Esophagus muscularis mucosa (tissue), 4 donors: ENCODE measurements at regions not wholly inside any gene's neighbourhood (a gene's known extent, or its start where the extent isn't known, plus 50 kb on each side); places are given as distances from the start of the nearest gene placed in this dataset.

Source experiments
- DNase-seq: peaks from one replicate; pipeline ENCODE4 v3.0.0-alpha.2; 2017; ENCODE audit errors: extremely low spot score
- H3K27ac ChIP-seq, 4 donors: fragments of 200-600 bp; sonication (generic); replicated peaks in 1 of 4; 1 replicate in 3 of 4; 2 replicates in 1 of 4; pipeline ENCODE4 v1.5.1; 2016 to 2019; ENCODE audit warnings: mild to moderate bottlenecking in 1 of 4
- H3K27me3 ChIP-seq, 4 donors: fragments of 200-600 bp; sonication (generic); one replicate each; pipeline versions ENCODE4 v1.5.1 to v1.6.0; 2016 to 2019
- H3K36me3 ChIP-seq, 4 donors: fragments of 200-600 bp; sonication (generic); one replicate each; pipeline ENCODE4 v1.5.1; 2016 to 2019
- H3K4me1 ChIP-seq, 4 donors: fragments of 200-600 bp; sonication (generic); one replicate each; pipeline ENCODE4 v1.5.1; 2016 to 2019
- H3K4me3 ChIP-seq, 4 donors: fragments of 200-600 bp; sonication (generic); 1 replicate in 2 of 4; 2 replicates in 2 of 4; pipeline ENCODE4 v1.5.1; 2016 to 2019; ENCODE audit warnings: mild to moderate bottlenecking in 4 of 4, moderate library complexity in 1 of 4
- H3K9me3 ChIP-seq, 4 donors: fragments of 200-600 bp; sonication (generic); 1 replicate in 3 of 4; 2 replicates in 1 of 4; pipeline ENCODE4 v1.5.1; 2016 to 2019
- CTCF ChIP-seq, 3 experiments: fragments of 200-600 bp in 2 of 3; fragments of 450-650 bp in 1 of 3; sonication (generic) in 2 of 3; IDR thresholded peaks; one replicate each; pipeline ENCODE4 v1.5.1; 2017 to 2019; ENCODE audit warnings: antibody characterized with exemption in 3 of 3, mild to moderate bottlenecking in 2 of 3, moderate library complexity in 1 of 3
- EP300 ChIP-seq: sonication (generic); formaldehyde crosslinking; IDR thresholded peaks from one replicate; pipeline ENCODE4 v1.6.1; 2017; ENCODE audit warnings: antibody characterized with exemption
- POLR2A ChIP-seq: fragments of 450-650 bp; IDR thresholded peaks from one replicate; pipeline ENCODE4 v1.6.1; 2017; ENCODE audit warnings: antibody characterized with exemption, moderate library complexity, mild to moderate bottlenecking, low read depth
- POLR2AphosphoS5 ChIP-seq, 2 donors: sonication (generic); formaldehyde crosslinking; IDR thresholded peaks; one replicate each; pipeline ENCODE4 v1.6.1; 2017; ENCODE audit warnings: antibody characterized with exemption in 2 of 2
- WGBS: methylation state at CpG from one replicate; pipeline ENCODE4 v1.1.5; 2018; 5-methylcytosine and 5-hydroxymethylcytosine counted together
- intact Hi-C: fragments of 100-400 bp; cut with DNase I; formaldehyde crosslinking; loops from one replicate; pipeline ENCODE4 v1.15.1; 2023

- no peaks in the 10 kb centered on the region for H3K9me3 ChIP-seq
- DNase-seq, result no peak
- H3K36me3 ChIP-seq, result no peaks in the 10 kb centered on the region
- peaks cover 5 to 14% (median 11%) of the 10 kb centered on the region in 4 donors for H3K4me1 ChIP-seq
- H3K27ac ChIP-seq, result no peak overlapping the region
- TF ChIP-seq POLR2A, result no peak
- no peak for TF ChIP-seq POLR2AphosphoS5 (IDR thresholded peaks at IDR 0.05)
- TF ChIP-seq CTCF (IDR thresholded peaks at IDR 0.05), result no peak
- no peak for TF ChIP-seq EP300
- WGBS, result 86% methylated on average over 2 of the region's 2 CpGs
- H3K27me3 ChIP-seq, result no peaks in the 10 kb centered on the region
- intact Hi-C loops, result no loop called here
- H3K4me3 ChIP-seq, result no peak overlapping the region
Observed at GRCh38 chr17:55632236-55632635, 90.4 kb downstream of the TMEM100 start.

GRCh38 chr17:55629995-55630394 lies 92.7 kb downstream of the TMEM100 start:
- intact Hi-C loops, result no loop called here

DNA sequence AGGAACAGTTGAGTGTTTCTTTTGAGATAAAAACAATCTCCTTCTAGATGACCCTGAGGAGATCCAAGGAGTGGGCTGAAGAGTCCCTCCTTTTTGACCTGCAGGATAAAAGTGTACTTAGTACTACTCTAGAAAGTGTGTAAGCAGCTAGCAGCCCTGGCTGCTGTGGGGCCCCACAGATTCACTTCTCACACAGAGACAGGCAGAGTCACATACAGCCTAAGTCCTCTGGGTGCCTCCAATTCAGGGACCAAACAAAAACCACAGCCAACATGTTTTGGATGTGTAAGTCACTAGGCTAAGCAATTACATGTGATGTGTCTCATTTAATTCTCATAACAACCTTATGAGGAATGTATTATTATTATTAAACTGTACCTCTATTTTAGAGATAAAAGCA lies 97.1 kb downstream of the TMEM100 start:
- intact Hi-C loops, result no loop called here
- H3K4me1 ChIP-seq, result no peaks in the 10 kb centered on the region
- H3K9me3 ChIP-seq, result no peaks in the 10 kb centered on the region
- H3K27me3 ChIP-seq, result no peaks in the 10 kb centered on the region
- no peak for TF ChIP-seq POLR2AphosphoS5 (IDR thresholded peaks at IDR 0.05)
- TF ChIP-seq POLR2A, result no peak
- no peak for TF ChIP-seq EP300
- TF ChIP-seq CTCF (IDR thresholded peaks at IDR 0.05), result no peak
- H3K4me3 ChIP-seq, result no peak overlapping the region
- H3K36me3 ChIP-seq, result no peaks in the 10 kb centered on the region
- no peak for DNase-seq
- no peak overlapping the region for H3K27ac ChIP-seq

More at GRCh38 chr17:55629995-55630394, 92.7 kb downstream of the TMEM100 start:
- no peak overlapping the region for H3K27ac ChIP-seq
- TF ChIP-seq EP300, result no peak
- no peak for TF ChIP-seq POLR2A
- TF ChIP-seq CTCF (IDR thresholded peaks at IDR 0.05), result no peak
- no peak for TF ChIP-seq POLR2AphosphoS5 (IDR thresholded peaks at IDR 0.05)
- H3K4me1 ChIP-seq, result peaks cover 0 to 7% (median 5%) of the 10 kb centered on the region in 4 donors
- H3K4me3 ChIP-seq, result no peak overlapping the region
- 81% methylated on average over 7 of the region's 7 CpGs for WGBS
- no peaks in the 10 kb centered on the region for H3K27me3 ChIP-seq
- no peaks in the 10 kb centered on the region for H3K36me3 ChIP-seq
- no peak for DNase-seq
- H3K9me3 ChIP-seq, result no peaks in the 10 kb centered on the region

GRCh38 chr17:55624772-55625433 lies 97.8 kb downstream of the TMEM100 start:
- intact Hi-C loops, result no loop called here
- 85% methylated on average over 3 of the region's 3 CpGs for WGBS

More at GRCh38 chr17:55624772-55625433, 97.8 kb downstream of the TMEM100 start:
- H3K4me1 ChIP-seq, result no peaks in the 10 kb centered on the region
- H3K36me3 ChIP-seq, result no peaks in the 10 kb centered on the region
- H3K27me3 ChIP-seq, result no peaks in the 10 kb centered on the region
- no peaks in the 10 kb centered on the region for H3K9me3 ChIP-seq
- DNase-seq, result no peak
- TF ChIP-seq POLR2AphosphoS5 (IDR thresholded peaks at IDR 0.05) (no peak), CTCF (IDR thresholded peaks at IDR 0.05) (no peak), POLR2A (no peak), EP300 (no peak)
- no peak overlapping the region for H3K27ac ChIP-seq
- no peak overlapping the region for H3K4me3 ChIP-seq
